ENCODE measurements at regions not wholly inside any gene's neighbourhood (a gene's known extent, or its start where the extent isn't known, plus 50 kb on each side); places are given as distances from the start of the nearest gene placed in this dataset.

DNA sequence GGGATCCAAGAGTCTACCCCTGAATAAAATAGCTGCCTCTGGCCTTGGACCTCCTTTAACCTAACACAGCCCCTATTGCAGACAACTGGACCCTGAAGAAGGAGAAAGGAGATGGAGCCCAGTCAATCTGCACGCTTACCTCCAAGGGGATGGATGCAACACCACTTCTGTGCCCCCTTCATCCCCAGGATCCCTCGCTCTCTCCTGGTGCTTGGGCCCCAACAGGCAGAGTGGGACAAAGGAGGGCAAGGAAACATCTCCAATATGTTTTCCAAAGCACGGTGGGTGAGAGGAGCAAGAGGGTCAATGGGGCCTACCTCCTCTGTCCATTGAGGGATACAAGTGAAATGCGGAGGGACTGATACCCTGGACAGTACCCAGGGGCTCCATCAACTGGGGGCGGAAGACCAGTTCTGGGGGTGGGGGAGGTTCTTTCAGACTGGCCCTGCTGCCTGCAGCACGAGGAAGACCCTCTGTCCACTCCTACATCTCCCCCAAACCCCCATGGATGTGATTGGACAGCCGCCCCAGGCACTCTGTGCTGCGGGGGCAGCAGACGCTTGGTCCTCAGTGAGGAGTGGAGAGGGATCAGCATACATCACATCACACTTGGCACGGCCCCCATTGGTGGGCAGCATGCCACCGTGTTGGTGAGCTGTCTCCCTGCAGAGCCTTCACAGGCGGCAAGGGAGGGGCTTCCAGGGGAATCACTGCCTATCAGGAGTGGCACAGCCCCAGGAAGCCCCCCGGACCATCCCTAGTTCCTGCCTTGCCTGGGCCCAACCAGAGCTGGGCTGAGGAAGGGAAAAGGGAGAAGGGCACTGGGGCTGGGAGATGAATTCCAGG, 70.6 kb downstream of the MRPL14 start:
- Histone ChIP-seq H3K27ac (no peak overlapping the region), H3K4me3 (ENCODE audit: low read depth in 1 of 2, low read length in 1 of 2) (no peak overlapping the region), H3K4me1 (ENCODE audit: control insufficient read depth in 1 of 2, insufficient read depth in 1 of 2, low read depth in 1 of 2, low read length in 1 of 2) (peaks cover 20 to 22% of the 10 kb centered on the region in 2 experiments), H3K9me3 (no peaks in the 10 kb centered on the region), H3K27me3 (peaks cover 19% of the 10 kb centered on the region), H3K36me3 (no peaks in the 10 kb centered on the region)
- TF ChIP-seq, protein P1, sequence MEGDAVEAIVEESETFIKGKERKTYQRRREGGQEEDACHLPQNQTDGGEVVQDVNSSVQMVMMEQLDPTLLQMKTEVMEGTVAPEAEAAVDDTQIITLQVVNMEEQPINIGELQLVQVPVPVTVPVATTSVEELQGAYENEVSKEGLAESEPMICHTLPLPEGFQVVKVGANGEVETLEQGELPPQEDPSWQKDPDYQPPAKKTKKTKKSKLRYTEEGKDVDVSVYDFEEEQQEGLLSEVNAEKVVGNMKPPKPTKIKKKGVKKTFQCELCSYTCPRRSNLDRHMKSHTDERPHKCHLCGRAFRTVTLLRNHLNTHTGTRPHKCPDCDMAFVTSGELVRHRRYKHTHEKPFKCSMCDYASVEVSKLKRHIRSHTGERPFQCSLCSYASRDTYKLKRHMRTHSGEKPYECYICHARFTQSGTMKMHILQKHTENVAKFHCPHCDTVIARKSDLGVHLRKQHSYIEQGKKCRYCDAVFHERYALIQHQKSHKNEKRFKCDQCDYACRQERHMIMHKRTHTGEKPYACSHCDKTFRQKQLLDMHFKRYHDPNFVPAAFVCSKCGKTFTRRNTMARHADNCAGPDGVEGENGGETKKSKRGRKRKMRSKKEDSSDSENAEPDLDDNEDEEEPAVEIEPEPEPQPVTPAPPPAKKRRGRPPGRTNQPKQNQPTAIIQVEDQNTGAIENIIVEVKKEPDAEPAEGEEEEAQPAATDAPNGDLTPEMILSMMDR (IDR thresholded peaks at IDR 0.05) = no peak

DNA sequence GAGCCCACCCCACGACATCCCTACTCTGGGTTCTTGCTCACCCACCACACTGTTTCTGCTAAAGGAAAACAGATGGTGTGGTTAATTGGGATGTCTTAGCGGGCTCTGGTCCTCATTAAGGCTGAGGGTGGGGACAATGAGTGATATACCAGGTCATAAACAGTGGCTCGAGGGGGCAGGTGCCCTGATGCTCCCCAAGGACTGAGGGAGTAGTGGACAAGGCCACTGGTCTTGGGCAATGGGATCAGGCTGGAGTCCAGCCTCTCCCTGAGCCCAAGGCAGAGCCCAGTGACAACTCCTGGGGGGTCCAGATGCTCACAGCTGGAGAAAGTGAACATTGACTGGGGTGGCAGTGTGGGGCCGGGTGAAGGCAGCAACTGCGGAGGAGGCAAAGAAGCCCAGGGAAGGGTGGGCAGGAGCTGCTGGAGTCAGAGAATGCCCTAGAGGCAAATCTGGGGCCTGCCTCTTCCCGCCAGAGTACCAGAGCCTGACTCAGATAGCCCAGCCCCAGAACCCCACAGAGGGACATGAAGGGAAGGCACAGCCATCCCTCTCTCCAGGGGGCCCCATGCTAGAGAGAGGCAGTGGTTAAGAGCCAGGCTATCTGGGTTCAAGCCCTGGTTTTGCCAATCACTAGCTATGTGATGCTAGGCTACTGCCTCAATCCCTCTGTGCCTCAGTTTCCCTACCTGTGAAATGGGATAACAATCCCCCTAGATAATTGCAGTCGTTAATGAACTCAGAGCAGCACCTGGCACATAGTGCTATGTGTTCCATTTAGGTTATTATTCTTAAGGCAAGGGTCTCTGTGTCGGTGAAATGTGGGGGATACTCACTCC, 72.3 kb downstream of the MRPL14 start:
- no peak overlapping the region for H3K4me3 ChIP-seq (ENCODE audit: low read depth in 1 of 2, low read length in 1 of 2)
- TF ChIP-seq, protein P1 (IDR thresholded peaks at IDR 0.05) = no peak
- peaks cover 20 to 22% of the 10 kb centered on the region in 2 experiments for H3K4me1 ChIP-seq (ENCODE audit: control insufficient read depth in 1 of 2, insufficient read depth in 1 of 2, low read depth in 1 of 2, low read length in 1 of 2)
- no peak overlapping the region for H3K27ac ChIP-seq
- H3K36me3 ChIP-seq = no peaks in the 10 kb centered on the region
- peaks cover 19% of the 10 kb centered on the region for H3K27me3 ChIP-seq
- H3K9me3 ChIP-seq = no peaks in the 10 kb centered on the region

DNA sequence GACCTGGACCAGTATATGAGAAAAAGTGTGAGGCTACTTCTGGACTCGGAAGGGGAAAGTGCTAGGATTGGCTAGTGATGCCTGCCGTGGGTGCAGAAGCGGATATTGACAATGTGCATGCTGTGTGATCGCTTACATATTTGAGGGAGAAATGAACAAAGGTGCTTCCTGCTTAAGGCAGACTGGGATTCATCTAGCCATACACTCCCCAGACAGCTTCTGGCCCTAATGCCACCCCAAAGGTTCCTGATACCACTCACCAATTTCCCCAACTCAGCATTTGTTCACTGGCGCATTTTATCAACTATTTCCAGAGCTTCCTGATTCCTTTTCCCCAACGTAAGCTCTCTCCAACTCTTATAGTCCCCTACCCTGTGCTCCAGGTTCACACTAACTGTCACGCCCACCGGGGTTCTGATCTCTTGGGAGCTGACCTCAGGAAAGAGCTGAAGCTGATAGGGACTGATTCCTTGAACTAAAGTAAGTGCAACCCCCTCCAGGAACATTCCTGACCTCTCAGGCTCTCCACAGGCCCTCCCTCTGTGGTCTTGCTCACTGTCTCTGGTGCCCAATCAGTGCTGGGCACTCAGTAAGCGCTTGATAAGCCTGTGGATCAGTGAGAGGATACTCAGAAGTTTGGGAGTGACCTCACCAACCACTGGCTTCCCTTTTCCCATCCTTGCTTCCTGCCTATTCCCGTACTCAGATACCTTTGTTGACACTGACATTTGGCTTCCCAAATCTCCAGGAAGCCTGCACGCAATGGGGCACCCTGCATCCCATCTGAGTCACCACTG, 73.3 kb downstream of the MRPL14 start:
- Histone ChIP-seq H3K27me3 (peaks cover 19% of the 10 kb centered on the region), H3K4me3 (ENCODE audit: low read depth in 1 of 2, low read length in 1 of 2) (no peak overlapping the region), H3K27ac (no peak overlapping the region), H3K36me3 (no peaks in the 10 kb centered on the region), H3K9me3 (no peaks in the 10 kb centered on the region), H3K4me1 (ENCODE audit: control insufficient read depth in 1 of 2, insufficient read depth in 1 of 2, low read depth in 1 of 2, low read length in 1 of 2) (peaks cover 13 to 14% of the 10 kb centered on the region in 2 experiments)
- TF ChIP-seq, protein P1 (IDR thresholded peaks at IDR 0.05) = no peak

DNA sequence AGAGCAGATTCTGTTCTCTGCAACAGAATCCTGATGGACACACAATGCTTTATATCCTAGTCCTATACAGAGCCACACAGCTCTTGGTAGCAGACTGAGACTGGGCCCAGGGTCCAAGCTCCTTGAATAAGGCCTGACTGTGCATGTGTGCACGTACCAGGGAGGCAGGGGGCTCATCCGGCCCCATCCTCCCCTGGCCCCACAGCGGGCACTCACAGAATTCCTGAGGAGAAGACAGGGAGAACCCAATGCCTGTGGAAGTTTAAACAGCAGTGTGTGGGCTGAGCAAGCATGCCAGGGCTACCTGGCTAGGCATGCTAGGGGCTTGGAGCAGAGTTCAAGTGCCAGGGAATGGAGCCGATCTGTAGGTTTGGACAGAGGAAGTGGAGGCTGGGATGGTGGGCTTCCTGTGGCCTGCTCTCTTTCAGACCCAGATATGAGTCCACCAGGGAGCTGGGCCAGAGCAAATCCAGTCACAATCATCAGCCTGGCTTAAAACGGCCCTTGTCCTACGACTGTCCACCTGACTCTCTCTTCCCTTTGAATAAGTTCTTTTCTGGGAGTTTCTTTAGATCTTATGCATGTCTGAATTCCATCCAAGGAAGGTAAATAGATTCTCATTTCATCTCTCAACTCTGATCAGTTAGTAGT, 74.0 kb downstream of the MRPL14 start:
- Histone ChIP-seq H3K4me3 (ENCODE audit: low read depth in 1 of 2, low read length in 1 of 2) (no peak overlapping the region), H3K4me1 (ENCODE audit: control insufficient read depth in 1 of 2, insufficient read depth in 1 of 2, low read depth in 1 of 2, low read length in 1 of 2) (peaks cover 6 to 7% of the 10 kb centered on the region in 2 experiments), H3K27me3 (peaks cover 16% of the 10 kb centered on the region), H3K9me3 (no peaks in the 10 kb centered on the region), H3K27ac (no peak overlapping the region), H3K36me3 (no peaks in the 10 kb centered on the region)
- TF ChIP-seq, protein P1 (IDR thresholded peaks at IDR 0.05) = no peak

Data from neutrophil (primary cell).